Caki2 (cell line): ENCODE measurements at regions not wholly inside any gene's neighbourhood (a gene's known extent, or its start where the extent isn't known, plus 50 kb on each side); places are given as distances from the start of the nearest gene placed in this dataset.
"Not testable (repeated sequence)": the region's sequence is repeated elsewhere in the genome, so short reads cannot be mapped to it uniquely, and the experiment has no call there.

ENCODE experiments used
- DNase-seq: peaks from one replicate; pipeline ENCODE4 v3.0.0-alpha.2; 2015; ENCODE audit warnings: low read depth
- in situ Hi-C: cut with HindIII; loops from 2 replicates; pipeline ENCODE4 v1.10.0; 2016; ENCODE audit warnings: low sequenced_read_pairs, low pct_unique_long_range_greater_than_20kb, mixed read lengths

GRCh38 chr13:79194727-79195126 is 211.3 kb downstream of the RBM26 start:
- no peak for DNase-seq
- in situ Hi-C loops = no loop called here

DNA sequence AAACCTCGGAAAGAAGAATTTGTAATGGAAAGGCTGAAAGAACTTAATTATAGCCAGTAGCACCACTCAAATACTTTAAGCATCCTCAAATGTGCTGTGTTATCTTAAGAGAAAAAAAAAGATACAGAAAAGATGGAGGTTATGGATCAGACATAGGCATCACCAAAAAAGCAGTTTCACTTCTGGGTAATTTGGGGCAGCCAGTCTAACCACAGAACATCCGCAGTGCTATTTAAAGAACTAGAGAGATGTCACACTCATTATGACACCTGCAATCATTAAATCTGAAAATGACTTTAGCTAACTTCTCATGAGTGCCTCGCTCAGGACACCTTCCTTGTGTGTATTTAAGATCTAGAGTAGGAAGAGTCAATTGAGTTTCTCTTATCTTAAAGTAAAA is 211.8 kb downstream of the RBM26 start:
- no peak for DNase-seq
- in situ Hi-C loops = no loop called here

DNA sequence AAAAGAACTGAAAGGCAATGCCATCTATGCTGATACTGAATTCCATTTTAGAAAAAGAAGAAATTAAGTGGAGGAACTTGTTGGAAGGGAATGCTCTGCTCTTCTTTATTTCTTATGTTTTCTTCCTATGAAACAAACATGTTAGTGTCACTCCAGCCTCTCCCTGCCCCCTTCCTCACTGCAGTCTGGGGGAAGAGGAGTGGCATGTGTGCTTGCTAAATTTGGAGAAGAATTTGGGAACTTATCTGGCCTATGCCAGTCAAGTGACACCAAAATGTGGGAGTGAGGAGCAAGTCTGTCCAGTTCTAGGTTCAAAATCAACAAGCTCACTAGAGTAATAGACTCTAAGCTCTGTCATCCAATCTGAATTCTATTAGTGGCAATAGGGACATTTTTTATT is 214.6 kb downstream of the RBM26 start:
- in situ Hi-C loops = no loop called here
- no peak for DNase-seq

DNA sequence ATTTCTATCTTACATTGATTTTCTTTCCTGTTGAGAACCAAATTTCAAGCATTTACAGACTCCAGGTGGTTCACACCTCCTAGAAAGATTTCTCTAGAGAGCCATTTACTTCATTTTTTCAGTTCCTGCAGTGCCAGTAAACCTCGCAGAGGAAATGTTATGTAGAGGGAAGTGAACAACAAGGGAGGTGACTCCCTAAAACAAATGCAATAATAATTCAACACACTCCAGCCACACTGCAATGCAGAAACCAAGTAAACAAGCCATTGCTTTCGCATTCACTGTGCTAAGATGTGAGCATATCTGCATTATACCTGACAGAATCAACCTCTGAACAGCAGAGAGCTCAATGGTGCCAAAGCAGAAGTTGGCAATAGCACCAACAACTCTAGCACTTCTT is 215.1 kb downstream of the RBM26 start:
- in situ Hi-C loops = no loop called here
- no peak for DNase-seq

- DNase-seq = no peak
These were observed 218.0 kb downstream of the RBM26 start for GRCh38 chr13:79187917-79188690.

GRCh38 chr13:79185580-79185979 is 220.5 kb downstream of the RBM26 start:
- DNase-seq = no peak
- in situ Hi-C loops = no loop called here

More at GRCh38 chr13:79187917-79188690, 218.0 kb downstream of the RBM26 start:
- in situ Hi-C loops = no loop called here

GRCh38 chr13:79183231-79183630 is 222.8 kb downstream of the RBM26 start:
- in situ Hi-C loops = no loop called here
- DNase-seq = no peak

DNA sequence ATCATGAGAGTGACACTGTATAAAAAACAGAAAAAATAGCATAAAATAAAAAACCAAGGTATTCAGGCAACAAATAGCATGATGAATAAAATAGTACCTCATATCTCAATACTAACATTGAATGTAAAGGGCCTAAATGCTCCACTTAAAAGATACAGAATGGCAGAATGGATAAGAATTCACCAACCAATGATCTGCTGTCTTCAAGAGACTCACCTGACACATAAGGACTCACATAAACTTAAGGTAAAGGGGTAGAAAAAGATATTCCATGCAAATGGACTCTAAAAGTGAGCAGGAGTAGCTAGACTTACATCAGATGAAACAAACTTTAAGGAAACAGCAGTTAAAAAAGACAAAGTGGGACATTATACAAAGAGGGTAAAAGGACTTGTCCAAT is 232.4 kb downstream of the RBM26 start:
- in situ Hi-C loops, DNase-seq: not testable (repeated sequence)

- DNase-seq, in situ Hi-C loops: not testable (repeated sequence)
These were observed 233.1 kb downstream of the RBM26 start for GRCh38 chr13:79172924-79173323.

GRCh38 chr13:79171141-79172061 is 234.7 kb downstream of the RBM26 start:
- in situ Hi-C loops = no loop called here
- DNase-seq = no peak

DNA sequence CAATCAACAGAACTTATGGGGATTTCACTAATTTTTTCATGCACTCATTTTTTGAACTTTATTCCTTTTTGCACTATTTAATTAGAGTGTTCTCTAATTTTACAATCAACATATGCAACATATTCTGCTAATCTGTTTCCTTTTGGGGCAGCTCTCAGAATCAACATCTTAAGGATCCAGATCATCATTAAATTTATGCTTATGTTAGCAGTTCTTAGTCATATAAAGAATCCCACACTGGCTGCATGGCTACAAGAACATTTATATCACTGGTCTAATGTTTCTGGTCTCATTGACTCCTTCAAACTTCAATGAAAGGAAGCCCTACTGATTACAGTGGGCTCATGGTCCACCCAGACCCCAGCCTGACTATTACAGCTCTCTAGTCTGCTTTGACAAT is 245.2 kb downstream of the RBM26 start:
- no peak for DNase-seq
- in situ Hi-C loops = no loop called here

GRCh38 chr13:79155883-79156282 is 250.2 kb downstream of the RBM26 start:
- DNase-seq = no peak
- in situ Hi-C loops = no loop called here

DNA sequence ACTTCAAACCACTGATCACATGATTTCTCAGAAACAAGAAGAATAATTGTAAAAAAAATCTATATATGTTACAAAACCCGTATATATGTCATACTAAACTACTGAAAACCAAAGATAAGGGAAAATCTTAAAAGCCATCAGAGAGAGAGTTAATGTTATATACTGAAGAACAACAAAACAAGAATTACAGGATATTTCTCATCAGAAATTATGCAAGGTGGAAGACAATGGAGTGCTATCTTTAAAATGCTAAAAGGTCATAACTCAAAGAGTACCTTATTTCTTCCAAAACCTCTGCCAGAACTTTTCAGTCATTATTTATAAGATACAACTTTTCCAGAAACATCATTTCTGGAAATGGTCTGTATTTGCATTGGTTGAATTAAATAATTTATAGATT is 256.8 kb downstream of the RBM26 start:
- no peak for DNase-seq
- in situ Hi-C loops = no loop called here

DNA sequence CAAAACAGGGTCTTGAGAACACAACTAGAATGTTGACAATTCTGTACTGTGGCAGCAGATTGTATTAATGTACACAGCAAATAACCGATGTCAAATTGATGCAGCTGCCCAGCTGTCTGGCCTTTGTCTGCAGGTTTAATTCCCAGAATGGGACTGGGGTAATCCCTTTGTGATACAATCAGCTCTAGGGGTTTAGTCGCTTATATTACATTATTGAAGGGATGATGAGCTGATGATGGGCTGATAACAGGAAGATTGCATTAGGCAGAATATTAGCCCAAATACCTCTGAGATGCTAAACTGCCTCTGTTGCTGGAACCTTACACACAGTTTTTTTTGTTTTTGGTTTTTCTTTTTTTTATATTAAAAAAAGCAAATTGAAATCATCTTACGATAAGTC is 265.0 kb downstream of the RBM26 start:
- DNase-seq = no peak
- in situ Hi-C loops = no loop called here

DNA sequence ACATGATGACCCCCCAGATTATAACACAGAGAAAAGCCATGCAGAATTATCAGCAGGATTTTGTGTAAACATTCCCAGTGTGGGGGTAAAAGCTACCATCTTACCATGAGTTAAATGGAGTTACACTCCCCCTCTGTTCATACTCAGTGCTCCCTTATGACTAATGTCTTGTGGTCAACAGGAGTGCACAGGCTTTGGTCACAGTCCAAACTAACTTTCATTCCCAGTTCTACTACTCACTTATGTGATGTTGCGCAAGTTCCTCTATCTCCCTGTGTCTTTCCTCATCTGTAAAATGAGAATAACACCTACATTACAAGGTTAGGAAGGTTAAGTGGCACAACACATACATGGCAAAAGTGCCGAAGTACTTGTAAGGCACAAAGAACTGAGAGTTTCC is 277.9 kb downstream of the RBM26 start:
- DNase-seq = peak; percentile 3
- in situ Hi-C loops = no loop called here

DNA sequence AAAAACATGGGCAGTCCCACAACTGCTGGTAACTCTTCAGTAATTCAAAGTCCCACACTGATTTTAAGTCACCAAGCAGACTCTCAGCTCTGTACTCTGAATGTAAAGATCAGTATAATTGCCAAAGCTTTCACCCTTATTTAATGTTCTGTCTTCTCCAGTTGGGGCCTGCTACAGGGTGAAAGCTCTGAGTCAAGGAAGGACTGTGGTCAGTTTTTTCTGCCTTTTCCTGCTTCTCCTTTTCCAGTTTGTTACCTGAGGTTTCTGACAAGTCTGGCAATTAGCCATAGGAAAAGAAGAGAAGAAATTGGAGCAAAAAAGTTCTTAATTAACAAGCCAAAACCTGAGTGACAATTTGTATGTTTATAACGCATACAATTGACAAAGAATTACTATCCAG is 279.3 kb downstream of the RBM26 start:
- DNase-seq = no peak
- in situ Hi-C loops = no loop called here

GRCh38 chr13:79124183-79124582 is 281.9 kb downstream of the RBM26 start:
- DNase-seq = no peak
- in situ Hi-C loops = no loop called here

DNA sequence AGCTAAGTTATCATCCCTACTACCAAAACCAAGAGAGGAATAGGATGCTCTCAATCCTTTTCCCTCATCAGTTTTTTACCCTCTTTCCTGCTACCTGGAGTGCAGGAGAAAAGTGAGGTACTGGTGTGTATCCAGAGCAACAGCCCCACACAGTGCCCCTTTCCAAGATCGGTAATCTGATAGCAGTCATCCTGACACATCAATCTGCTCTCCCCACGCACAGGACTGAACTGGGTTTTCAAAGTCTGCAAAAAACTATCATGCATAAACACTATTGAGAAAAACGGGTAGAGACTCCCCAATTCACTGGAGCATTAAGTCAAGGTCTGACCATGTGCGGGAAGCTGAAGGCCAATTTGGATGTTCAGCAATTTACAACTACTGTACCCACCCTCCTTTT is 284.8 kb downstream of the RBM26 start:
- in situ Hi-C loops = no loop called here

DNA sequence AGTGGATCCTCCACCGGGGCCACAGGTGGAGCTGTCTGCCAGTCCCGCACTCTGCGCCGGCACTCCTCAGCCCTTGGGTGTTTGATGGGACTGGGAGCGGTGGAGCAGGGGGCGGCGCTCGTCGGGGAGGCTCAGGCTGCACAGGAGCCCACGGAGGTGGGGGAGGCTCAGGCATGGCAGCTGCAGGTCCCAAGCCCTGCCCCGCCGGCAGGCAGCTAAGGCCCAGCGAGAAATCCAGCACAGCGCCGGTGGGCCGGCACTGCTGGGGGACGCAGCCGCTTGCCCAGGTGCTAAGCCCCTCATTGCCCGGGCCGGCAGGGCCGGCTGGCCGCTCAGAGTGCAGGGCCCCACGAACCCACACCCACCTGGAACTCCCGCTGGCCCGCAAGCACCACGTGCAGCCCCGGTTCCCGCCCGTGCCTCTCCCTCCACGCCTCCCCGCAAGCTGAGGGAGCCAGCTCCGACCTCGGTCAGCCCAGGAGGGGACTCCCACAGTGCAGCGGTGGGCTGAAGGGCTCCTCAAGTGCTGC is 286.4 kb downstream of the RBM26 start:
- no peak for DNase-seq
- in situ Hi-C loops = no loop called here

More for the DNA sequence above, 284.8 kb downstream of the RBM26 start:
- DNase-seq = no peak
